NCI-H460 (cell line): ENCODE measurements at regions not wholly inside any gene's neighbourhood (a gene's known extent, or its start where the extent isn't known, plus 50 kb on each side); places are given as distances from the start of the nearest gene placed in this dataset.
A peak's percentile ranks its signal among the peaks of the same experiment; 100 is the strongest.
"Not testable (repeated sequence)": the region's sequence is repeated elsewhere in the genome, so short reads cannot be mapped to it uniquely, and the experiment has no call there.

Source experiments
- DNase-seq: peaks from one replicate; pipeline ENCODE4 v3.0.0-alpha.2; 2016; ENCODE audit warnings: low read depth; ENCODE audit errors: extremely low read depth

- not testable (repeated sequence) for DNase-seq
Observed at GRCh38 chr1:146443088-146443870, 214.5 kb upstream of the NOTCH2NLA start.

- DNase-seq, result not testable (repeated sequence)
Observed at GRCh38 chr1:146438543-146438942, 209.7 kb upstream of the NOTCH2NLA start.

DNA sequence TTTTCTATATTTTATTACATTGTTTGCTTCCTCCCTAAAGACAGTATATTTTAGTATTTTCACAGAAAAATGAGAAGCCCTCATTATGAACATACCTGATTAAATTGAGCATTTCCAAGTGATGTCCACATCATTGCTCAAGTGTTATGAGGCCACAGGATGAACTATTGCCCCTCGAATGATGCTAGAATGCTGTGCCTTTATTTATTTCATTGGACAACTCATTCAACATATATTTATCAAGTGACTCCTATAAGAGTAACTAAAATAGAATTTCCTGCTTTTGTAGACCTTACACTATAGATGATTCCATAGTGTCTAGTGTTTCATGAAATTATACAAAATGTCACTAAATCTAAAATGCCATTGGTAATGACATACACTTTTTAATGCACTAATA lies 187.8 kb upstream of the NOTCH2NLA start:
- DNase-seq, result not testable (repeated sequence)

GRCh38 chr1:146415017-146415416 lies 186.2 kb upstream of the NOTCH2NLA start:
- not testable (repeated sequence) for DNase-seq

- DNase-seq, result not testable (repeated sequence)
Observed at GRCh38 chr1:146413911-146414310, 185.1 kb upstream of the NOTCH2NLA start.

- not testable (repeated sequence) for DNase-seq
Observed at GRCh38 chr1:146411923-146412322, 183.1 kb upstream of the NOTCH2NLA start.

DNA sequence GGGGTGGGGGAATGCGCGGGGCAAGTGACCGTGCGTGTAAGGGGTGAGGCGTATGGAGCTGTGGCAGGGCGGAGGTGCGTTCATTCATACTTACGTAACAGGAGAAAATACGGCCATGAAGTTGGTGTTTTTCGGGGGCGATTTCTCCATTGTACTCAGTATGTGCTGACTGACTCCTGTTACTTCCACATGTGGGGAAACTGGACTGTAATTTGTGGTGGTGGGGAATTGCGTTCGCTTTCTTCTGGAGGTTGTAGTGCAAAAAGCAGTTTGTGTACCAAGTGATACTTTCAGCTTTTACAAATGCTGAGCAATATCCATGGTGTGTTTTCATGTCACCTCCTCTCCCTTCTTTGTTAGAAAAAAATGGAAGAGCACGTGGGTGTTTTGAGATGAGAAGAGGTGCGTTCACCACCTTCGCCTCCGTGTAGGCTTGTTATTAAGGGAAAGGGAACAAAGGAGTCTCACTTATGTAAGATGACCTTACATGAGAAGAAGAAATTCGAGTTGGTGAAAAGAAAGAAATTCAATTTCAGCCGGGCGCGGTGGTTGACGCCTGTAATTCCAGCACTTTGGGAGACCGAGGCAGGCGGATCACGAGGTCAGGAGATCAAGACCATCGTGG lies 181.1 kb upstream of the NOTCH2NLA start:
- DNase-seq, result peak; percentile 98

GRCh38 chr1:146409116-146409801 lies 180.4 kb upstream of the NOTCH2NLA start:
- DNase-seq, result peak; percentile 70

GRCh38 chr1:146401281-146401825 lies 172.5 kb upstream of the NOTCH2NLA start:
- not testable (repeated sequence) for DNase-seq

- DNase-seq, result not testable (repeated sequence)
Observed at GRCh38 chr1:146400173-146401121, 171.6 kb upstream of the NOTCH2NLA start.

DNA sequence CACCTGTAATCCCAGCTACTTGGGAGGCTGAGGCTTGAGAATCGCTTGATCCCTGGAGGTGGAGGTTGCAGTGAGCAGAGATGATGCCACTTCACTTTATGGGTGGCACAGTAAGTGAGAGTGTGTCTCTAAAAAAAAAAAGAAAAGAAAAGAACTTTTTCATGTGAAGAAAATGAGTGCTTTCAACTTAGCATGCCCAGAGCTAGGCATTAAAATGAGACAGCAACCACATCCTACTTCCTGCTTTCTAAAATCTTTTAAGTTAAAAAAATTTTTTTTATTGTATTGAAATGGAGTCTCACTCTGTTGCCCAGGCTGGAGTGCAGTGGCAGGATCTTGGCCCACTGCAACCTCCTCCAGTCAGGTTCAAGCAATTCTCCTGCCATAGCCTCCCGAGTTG lies 170.4 kb upstream of the NOTCH2NLA start:
- not testable (repeated sequence) for DNase-seq

DNA sequence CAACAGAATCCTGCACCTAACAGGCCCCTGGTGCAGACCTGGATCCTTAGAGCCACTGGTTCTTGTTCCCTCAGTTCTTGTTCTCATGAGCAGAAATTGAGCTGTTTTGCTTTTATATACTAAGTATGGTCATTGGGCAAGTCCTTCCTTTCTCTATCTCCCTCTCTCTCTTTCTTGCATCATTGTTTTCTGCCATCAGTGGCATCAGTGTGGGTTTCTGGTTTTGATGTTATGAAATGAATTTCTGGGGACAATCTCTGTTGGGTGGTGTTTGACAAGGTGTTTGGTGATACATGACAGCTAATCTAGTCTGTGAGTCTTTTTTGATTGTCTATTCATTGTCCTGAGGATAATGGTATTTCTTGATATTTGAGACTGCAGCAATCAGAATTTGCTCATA lies 168.0 kb upstream of the NOTCH2NLA start:
- not testable (repeated sequence) for DNase-seq

GRCh38 chr1:146396242-146396641 lies 167.4 kb upstream of the NOTCH2NLA start:
- not testable (repeated sequence) for DNase-seq

DNA sequence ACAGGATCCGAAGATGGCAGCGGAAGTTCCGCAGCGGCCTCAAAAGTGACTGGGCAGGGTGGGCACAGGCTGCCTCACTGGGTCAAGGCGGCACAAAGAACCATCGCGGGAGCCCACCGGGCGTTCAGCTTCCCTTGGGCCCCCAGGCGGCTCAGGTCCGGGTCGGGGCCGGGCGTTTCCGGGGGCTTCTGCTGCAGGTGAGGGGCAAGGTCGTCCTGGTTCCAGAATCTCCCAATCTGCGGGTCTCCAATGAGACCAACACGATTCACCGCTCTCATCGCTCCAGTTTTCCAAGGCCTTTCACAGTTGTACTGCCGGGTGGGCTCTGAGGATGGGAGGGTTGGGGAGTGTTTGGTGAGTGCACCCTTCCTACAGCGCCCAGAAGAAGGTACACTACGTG lies 165.0 kb upstream of the NOTCH2NLA start:
- DNase-seq, result not testable (repeated sequence)

DNA sequence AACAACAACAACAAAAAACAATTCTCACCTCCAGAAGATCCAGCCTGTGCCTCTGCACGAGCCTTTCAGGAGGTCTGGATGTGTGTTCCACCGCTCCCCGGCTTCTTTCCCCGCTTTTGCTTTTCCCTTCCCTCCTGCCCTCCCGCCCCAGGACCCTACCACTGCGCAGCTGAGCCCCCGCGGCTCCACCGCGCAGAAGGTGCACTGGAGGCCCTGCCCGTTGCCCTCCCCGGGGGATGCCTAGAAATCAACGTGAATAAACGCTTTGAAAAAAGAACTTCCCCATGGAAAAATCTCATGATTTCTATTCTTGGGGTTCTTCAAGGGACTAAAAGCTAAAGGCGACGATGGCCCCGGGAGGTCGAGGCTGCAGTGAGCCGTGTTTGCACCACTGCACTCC lies 164.3 kb upstream of the NOTCH2NLA start:
- DNase-seq, result not testable (repeated sequence)

DNA sequence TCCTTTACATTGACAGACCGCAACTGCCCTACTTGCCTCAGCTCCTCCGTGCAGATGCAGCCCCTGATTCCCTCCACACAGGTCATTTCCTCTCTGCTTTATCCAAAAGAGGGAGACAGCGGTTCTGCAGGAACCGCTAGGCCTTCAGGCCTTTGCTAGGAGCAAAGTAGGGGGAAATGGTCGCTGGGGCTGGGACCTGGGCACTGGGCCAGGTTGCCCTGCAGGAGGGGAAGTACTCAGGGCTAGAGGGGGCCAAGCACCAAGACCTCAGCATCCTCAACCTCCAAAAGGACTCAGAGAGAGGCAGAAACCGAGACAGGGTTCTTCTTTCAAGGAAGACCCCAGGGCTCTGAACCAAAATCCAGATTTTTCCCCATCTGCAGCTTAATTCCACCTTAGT lies 160.4 kb upstream of the NOTCH2NLA start:
- not testable (repeated sequence) for DNase-seq

DNA sequence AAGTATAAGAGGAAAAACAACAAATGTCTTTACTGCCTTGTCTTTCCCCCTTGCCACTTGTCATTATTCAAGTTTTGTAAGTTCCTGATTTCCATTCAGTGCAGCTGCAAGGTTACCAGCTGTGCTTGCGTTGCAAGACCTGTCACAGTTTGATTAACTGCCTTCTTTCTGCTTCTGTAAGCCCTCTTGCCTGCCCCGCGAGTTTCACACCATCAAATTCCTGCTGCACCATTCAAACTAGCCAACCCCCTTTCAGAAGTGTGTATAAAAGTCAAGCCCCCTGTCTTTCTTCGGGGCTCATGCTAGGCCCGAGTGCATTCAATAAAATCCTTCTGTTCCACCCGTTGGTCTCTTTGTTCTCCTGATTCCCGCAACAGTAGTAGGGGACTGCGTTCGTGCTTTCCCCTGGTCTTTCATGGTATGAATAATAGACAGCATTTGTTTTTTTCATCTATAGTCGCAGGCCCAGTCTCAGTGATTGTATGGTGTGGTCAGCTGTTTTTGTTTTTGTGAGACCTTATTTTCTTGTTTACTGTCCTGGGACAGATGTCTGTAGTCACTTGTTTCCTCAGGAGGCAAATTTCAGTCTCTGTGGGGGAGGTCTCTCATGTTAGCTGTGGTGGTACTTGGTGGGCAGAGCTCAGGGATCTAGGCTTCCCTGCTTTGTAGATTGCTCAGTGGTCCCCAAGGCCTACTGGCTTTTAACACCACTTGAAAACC lies 159.1 kb upstream of the NOTCH2NLA start:
- DNase-seq, result not testable (repeated sequence)

DNA sequence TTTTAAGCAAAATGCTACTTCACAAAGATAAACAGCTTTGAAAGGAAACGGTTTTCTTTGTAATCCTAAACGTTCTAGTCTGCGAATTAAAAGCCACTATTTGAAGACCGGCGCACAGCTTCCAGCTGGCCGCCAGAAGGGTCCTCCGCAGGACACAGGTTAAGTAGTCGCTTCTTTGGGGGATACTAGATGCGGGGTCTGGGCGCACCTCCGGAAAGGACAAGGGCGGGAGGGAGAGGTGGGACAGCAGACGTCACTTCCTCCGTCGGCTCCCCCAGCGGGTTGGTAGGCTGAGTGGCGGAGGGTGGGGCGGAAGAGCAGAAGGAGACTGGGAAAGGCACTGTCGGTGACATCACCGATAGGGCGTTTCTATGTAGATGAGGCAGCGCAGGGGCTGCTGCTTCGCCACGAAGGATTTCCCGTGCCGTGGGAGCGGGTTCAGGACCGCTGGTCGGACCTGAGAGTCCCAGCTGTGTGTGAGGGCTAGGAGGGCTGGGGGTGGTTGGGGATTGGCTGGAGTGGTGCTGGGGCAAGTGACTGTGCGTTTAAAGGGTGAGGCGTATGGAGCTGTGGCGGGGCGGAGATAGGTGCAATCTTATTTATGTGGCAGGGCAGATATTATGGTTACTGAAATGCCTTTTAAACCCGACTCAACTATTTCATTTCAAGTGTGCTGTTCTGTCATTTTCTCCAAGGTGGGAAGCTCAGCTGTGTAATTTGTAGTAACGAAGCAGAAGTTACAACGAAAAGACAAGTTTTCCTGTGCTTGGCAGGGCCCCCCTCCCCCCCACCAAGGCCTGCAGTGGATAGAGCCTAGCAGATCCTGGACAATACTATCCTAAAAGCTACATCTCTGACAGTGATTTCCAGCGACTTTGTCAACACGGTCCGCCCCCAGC lies 158.3 kb upstream of the NOTCH2NLA start:
- DNase-seq, result peak; percentile 99
